HG02571 (cell line): ENCODE measurements at regions not wholly inside any gene's neighbourhood (a gene's known extent, or its start where the extent isn't known, plus 50 kb on each side); places are given as distances from the start of the nearest gene placed in this dataset.

Experiments
- ATAC-seq: cut with Tn5 transposase; IDR thresholded peaks from one replicate; pipeline ENCODE4 v1.9.1; 2021; ENCODE audit warnings: mild to moderate bottlenecking, moderate library complexity; ENCODE audit not compliant: unreplicated experiment

DNA sequence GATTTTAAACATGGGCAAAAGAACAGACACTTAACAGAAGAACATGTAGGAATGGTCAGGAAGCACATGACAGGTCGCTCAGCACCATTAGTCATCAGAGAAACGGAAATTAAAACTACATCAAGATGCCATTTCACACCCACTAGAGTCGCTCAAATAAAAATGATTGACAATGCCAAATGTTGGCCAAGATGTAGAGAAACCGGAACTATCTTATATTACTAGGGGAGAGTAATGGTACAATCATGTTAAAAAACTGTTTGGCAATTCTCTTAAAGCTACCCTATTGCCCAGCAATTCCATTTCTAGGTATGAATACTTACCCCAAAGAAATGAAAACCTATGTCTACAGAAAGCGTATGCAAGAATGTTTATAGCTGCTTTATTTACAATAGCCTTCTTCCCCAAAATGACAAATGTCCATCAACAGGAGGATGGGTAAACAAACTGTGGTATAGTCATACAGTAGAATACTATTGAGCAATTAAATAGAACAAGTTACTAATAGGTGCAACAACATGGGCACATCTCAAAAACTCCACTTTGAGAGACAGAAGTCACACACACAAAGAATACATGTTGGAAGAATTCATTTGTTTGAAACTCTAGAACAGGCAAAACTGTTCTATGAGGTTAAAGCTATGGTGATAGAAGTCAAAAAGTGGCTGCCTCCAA, 92.8 kb downstream of the ETS2 start:
- no peak for ATAC-seq

DNA sequence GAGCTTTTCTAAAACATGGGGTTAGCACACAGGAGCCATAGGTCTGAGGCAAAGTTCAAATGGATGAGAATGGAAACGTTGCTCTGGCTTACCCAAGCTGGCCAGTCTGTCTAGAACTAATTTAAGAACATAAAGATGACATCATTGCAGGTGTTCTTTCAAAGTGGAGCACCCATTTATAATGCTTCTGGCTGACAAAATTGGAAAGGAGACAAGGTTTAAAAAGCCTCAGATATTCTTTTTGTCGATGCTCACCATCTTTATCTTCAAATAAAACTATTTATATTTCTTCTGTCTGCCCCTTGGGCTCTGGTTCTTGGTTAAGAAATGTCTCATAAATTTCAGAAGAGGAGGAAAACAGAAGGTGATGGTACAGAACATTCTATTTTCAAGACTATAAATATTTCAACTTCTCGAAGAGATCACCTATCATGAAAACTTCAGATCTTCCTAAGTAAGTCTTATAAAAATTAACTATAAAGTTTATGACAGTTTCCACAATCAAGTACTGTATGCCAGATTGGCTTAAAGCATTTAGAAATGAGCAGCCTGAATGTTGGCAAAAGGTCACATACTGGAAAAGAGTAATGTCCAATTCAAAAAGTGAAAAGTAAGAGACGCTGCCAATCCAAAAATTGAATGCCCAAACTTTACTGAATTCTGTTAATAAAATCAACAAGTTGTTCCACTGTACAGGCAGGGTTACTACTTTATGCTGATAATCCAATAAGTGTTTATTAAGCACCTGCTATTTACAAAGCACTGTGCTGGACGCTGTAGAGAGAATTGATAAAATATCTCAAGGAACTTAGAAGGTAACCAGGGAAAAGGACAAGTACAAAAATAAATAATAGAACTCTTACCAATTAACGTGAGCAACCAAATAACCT, 92.0 kb downstream of the ETS2 start:
- ATAC-seq, result no peak

DNA sequence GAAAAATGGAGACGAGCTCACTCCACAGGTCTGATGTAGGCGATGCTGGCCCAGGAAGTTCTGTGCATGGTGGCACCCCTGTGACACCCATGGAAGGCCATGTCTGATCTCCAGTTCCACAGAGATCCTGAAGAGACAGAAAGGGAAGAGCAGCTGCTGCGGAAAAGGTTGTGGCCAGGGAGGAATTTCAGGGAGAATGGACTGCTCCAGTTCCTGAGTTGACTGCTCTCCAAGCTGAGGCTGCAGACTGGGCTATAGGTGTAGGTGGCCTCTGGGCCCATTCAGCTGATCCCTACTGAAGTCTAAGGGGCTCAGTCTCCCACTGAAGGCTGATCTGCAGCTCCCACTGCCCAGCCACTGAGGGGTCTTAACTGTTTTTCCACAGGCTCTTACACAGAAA, 89.2 kb downstream of the ETS2 start:
- no peak for ATAC-seq

DNA sequence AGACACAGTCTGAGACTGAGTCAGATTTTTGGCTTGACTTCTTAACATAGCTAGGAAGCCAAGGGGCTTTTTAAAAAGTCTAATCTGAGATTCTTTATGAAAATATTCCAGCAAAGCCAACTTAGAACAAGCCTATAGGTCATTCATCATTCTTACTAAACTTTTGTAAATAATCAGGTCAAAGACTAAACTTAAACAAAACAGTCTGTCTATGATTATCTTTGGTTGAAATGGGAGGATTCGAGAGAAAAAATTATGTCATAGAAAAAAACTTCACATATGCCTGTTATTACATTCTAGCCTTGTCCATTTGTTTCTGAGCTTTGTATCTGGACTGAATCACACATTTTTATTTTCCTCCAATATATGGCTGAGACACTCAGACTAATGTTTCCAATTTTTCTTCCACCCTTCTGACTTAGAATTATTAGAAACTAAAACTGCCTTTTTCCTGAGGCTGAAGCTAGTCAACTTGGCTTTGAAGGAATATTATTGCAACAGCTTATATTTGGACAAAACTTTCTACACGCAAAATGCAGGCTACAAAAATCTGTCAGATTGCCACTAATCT, 83.3 kb downstream of the ETS2 start:
- ATAC-seq, result no peak

DNA sequence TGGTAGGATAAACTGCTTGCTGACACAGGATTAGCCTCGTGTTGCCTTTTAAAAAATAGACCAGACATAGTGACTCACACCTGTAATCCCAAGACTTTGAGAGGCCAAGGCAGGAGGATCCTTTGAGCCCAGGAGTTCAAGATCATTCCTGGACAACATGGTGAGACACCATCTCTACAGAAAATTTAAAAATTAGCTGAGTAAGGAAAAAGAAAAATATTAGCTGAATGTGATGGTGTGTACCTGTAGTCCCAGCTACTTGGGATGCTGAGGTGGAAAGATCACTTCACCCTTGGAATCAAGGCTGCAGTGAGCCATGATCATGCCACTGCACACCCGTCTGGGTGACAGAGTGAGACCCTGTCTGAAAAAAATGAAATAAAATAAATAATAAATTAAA, 82.0 kb downstream of the ETS2 start:
- ATAC-seq, result no peak

DNA sequence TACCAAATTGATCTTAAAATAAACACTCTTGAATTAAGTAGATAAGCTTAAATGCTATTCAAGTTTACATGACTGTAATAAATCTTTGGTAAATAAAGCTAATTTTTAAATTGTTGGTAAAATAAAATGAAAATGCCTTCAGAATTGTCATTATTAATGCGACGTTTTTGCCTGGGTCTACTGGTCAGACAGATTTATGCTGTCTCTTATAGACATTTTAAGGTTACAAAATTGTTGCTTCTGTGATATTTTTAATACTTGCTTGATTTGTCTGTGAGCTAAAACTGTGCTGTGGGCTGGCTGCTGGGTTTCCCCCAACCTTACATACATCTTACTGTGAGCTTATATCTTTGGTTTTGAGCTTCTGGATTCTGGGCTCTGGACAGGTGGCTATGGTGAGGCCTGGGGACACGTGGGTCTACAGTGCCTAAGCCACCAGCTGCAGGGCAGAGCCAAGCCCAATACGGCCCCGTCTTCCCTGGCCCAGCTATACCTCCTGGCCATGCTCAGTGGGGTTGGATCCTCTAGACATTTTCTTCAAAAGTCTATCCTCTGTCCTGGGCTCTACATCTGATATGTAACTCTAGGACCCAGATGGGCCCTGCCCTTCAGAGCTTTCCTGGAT, 81.4 kb downstream of the ETS2 start:
- ATAC-seq, result no peak

DNA sequence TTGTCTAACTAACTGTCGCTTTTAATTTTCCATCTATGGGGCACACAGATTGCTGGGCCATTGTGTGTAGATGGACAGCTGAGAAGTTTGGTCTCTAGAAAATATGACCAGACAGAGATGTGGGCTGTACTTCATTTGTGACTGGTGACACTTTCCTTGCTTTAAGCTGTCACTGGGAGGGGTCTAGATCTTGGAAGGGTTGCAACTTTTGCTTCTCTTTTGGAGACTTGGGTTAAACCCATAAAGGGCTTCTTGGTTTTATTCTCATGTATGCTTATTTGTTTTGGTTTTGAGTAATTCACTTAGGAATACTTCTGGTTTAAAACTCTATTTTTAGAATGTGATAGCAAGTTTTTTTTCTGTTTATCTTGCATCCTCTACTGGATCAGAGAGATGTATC, 80.2 kb downstream of the ETS2 start:
- ATAC-seq, result no peak

DNA sequence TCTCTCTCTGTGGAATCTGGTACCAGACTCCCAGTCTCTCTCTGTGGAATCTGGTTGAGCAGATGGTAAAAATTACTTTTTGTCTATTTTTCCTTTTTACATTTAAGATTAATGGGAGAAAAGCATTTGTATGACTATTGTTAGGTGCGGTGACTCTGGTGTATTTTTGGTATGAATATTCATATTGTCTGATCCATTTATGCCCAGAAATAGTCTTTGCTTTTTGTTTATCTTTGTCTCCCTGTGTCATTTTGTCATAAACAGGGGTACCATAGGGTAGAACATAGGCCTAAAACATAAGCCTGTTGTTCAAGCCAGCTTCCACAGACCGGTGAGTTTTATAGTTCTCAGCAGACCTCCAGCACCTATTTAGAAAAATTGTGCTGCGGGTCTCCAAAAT, 78.7 kb downstream of the ETS2 start:
- ATAC-seq, result no peak

DNA sequence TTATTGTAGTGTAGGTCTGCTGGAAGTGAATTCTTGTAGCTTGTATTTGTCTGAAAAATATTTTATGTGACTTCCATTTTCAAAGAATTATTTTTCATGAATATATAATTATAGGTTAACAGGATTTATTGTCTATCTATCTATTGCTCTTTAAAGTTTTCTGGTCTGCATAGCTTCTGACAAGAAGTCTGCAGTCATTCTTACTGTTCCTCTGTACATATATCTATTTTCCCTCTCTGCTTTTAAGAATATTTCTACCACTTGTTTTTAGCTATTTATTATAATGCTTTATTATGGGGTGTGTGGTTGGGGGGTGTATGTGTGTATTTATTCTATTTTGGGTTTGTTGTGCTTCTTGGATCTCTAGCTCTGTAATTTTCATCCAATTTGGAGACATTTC, 77.4 kb downstream of the ETS2 start:
- ATAC-seq, result no peak

DNA sequence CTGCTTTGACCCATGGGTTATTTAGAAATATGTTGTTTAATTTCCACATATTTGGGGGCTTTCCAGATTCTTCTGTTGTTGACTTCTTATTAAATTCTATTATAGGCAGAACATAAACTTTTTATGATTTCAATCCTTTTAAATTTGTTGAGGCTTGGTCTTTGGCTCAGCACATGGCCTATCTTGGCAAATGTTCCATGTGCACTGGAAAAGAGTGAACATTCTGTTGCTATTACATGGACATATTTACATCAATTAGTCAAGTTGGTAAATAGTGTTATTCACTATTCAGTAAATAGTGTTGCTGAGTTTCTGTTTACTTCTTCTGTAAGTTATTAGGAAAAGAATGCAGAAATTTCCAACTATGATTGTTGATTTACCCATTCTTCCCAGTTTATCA, 75.4 kb downstream of the ETS2 start:
- ATAC-seq, result no peak

DNA sequence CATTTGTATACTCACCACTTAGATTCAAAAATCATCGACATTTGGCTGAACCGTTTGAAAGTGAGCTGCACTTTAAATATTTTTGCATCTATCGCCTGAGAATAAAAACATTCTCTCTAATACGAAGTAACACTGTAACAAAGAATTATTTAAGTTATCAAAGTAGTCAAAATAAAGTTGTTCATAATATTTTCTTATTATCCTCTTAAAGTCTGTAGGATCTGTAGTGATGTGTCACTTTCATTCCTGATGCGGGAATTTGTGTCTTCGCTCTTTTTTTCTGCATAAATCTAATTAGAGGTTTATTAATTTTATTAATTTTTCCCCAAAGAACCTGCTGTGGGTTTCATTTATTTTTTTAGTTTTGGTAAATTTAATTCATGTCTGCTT, 74.8 kb downstream of the ETS2 start:
- no peak for ATAC-seq

DNA sequence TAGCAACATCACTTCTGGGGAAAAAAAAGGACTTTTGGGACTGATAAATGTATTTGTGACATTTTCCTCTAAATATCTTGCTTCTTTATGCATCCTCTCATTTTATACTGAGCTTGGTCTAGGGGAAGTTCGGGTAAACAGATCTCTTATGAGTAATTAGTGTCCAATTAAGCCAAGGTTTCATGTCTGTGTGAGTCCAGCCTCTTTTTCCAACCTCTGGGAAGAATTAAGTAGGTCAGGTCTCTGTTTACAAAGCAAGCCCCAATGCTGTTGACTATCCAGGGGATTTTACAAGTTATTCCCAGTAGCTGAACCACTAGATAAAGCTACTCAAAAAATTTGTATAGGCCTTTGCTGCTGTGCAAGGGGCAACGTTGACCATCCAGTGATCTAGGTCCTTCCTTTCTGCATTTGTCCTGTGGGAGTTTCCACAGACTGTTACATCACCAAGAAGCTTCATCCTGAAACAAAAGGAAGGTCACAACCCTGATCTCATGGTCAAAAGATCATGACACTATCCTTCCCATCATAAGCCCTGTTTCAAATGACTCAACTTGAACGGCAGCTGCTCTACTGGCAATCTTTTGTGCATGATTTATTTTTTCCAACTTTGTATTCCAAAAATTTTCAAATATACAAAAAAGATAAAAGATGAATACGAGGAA, 74.3 kb downstream of the ETS2 start:
- ATAC-seq, result no peak

DNA sequence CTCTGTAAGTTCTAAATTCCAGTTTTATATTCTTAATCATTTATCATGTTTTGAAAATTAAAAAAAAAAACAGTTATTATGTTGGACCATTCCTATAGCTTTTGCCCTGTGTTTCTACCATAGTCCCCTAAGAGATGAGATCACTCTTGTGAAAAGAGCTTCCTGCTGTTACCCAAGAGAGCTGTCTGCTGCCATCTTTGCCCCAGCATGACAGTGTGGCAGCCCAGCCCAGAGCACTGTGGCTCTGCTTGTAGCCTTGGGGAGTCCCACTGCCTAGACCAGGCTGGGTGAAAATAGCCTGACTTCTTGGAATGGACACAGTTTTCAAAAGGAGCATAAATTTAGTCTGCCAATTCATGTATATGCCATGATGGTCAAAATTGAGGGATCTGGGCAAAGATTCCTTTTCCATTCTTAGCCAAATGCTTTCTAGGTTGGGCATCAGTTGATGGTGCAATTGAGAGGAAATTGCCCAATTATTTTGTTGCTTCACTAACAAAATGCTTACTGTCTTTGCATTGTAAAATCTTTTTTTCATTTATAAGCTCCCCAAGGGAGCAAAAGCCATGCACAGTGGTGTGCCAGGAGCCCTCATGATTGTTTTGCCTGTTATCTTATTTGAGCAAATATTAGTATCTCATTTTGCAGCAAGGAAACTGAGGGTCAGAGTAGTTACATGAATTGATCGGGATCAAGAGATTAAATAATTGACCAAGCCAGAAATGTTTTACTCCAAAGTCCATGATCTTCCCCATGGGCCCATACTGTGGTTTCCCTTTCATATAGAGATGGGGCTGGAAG, 72.8 kb downstream of the ETS2 start:
- ATAC-seq, result no peak

DNA sequence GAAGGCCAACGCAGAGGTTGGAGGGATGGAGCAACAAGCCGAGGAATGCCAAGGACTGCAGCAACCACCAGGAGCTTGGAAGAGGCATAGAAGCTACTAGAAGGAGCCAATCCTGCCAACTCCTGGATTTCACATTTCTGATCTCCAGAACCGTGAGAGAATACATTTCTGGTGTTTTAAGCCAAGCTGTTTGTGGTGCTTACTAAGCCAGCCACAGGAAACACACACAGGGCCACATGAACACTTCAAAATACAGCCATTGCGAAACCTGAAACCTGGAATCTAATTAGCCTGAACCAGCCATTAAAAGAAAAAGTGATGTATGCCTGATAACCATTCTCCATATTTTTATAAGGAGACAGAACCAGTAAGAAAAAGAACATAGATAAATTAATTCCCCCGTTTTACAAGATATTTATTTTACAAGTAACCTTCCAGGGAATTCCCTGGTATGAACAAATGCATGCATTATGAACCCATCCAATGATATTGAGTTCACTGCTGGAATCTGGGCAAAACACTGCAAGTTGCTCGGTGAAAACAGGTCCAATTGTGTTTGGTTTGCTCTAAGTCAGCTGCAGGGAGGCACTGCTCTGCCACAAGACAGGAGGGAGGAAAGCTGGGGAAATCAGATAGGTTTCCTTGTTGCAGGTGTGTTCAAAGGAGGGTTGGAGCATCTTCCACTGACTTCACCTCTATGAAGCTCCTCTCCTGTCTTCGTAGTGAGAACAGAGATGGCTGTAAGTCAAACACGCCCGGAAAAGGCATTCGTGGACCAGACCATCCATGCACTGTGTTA, 70.2 kb downstream of the ETS2 start:
- no peak for ATAC-seq
